Panc1 (cell line): ENCODE measurements at regions not wholly inside any gene's neighbourhood (a gene's known extent, or its start where the extent isn't known, plus 50 kb on each side); places are given as distances from the start of the nearest gene placed in this dataset.

ENCODE experiments used
- ATAC-seq: fragments of 200-7000 bp; cut with Tn5 transposase; 2 replicates; pipeline ENCODE4 v1.9.1; 2020; ENCODE audit warnings: mild to moderate bottlenecking, moderate library complexity
- BruUV-seq: library from RNA; stranded (reverse); fragments of 400-500 nt; replicated peaks from 2 replicates; lab custom pipeline; 2021; lab: Mats Ljungman, UMichigan
- CTCF ChIA-PET: fragments of 300-600 bp; sonication (Branson Sonifier 250); formaldehyde crosslinking; loops from one replicate; lab custom pipeline; 2022; ENCODE audit warnings: antibody characterized with exemption; lab: Charles Lee
- POLR2A ChIA-PET: fragments of 300-600 bp; sonication (Branson Sonifier 250); formaldehyde crosslinking; loops from one replicate; lab custom pipeline; 2022; ENCODE audit warnings: antibody characterized with exemption; lab: Charles Lee
- DNase-seq: peaks from one replicate; pipeline ENCODE4 v3.0.0-alpha.2; 2010; ENCODE audit warnings: low read depth, low spot score
- H3K27ac ChIP-seq: 2 replicates; pipeline ENCODE4 v1.5.1; 2011; ENCODE audit warnings: mild to moderate bottlenecking, low read length, inconsistent platforms
- H3K27me3 ChIP-seq: fragments of 200-500 bp; sonication (Bioruptor generic); 2 replicates; pipeline ENCODE4 v1.6.0; 2014; ENCODE audit warnings: low read length, inconsistent platforms; ENCODE audit not compliant: control insufficient read depth, insufficient read depth
- H3K36me3 ChIP-seq: fragments of 200-500 bp; sonication (Bioruptor generic); 2 replicates; pipeline ENCODE4 v1.5.1; 2014; ENCODE audit warnings: inconsistent platforms, mild to moderate bottlenecking, low read length, moderate library complexity; ENCODE audit not compliant: control insufficient read depth, insufficient read depth
- H3K4me1 ChIP-seq: 2 replicates; pipeline ENCODE4 v1.5.1; 2011; ENCODE audit warnings: inconsistent platforms, mild to moderate bottlenecking, low read length, moderate library complexity; ENCODE audit not compliant: control insufficient read depth, insufficient read depth
- H3K4me3 ChIP-seq, 2 experiments: 2 replicates each; pipeline ENCODE4 v1.5.1; 2011 to 2012; ENCODE audit warnings: low read depth in 2 of 2, low read length in 2 of 2, mild to moderate bottlenecking in 2 of 2, inconsistent platforms in 1 of 2, moderate library complexity in 1 of 2
- H3K9me3 ChIP-seq: fragments of 200-500 bp; sonication (Bioruptor generic); 2 replicates; pipeline ENCODE4 v1.5.1; 2014; ENCODE audit warnings: low read depth, mild to moderate bottlenecking, inconsistent platforms, low read length, moderate library complexity; ENCODE audit not compliant: control insufficient read depth, insufficient read depth
- POLR2AphosphoS5 ChIP-seq: IDR thresholded peaks from 2 replicates; pipeline ENCODE4 v1.6.1; 2012; ENCODE audit warnings: mild to moderate bottlenecking, low read depth, low read length, moderate library complexity
- SIN3A ChIP-seq: IDR thresholded peaks from 2 replicates; pipeline ENCODE4 v1.6.1; 2012; ENCODE audit warnings: low read depth, mild to moderate bottlenecking, low read length, moderate library complexity, borderline replicate concordance; ENCODE audit not compliant: insufficient read depth
- TCF7L2 ChIP-seq: IDR thresholded peaks from 2 replicates; pipeline ENCODE4 v1.6.1; 2011; ENCODE audit warnings: mild to moderate bottlenecking, low read depth, low read length, inconsistent platforms
- in situ Hi-C: cut with HindIII; loops from 2 replicates; pipeline ENCODE4 v1.10.0; 2016; ENCODE audit warnings: low sequenced_read_pairs, low pct_unique_long_range_greater_than_20kb
- intact Hi-C: fragments of 100-400 bp; cut with micrococcal nuclease; formaldehyde crosslinking; loops from one replicate; pipeline ENCODE4 v1.10.0; 2022; ENCODE audit not compliant: unreplicated experiment
- TF ChIP-seq, protein P1 (sequence below), 2 experiments: IDR thresholded peaks; 2 replicates each; pipeline ENCODE4 v1.6.1; 2011 to 2012; ENCODE audit warnings: low read depth in 2 of 2, control low read depth in 1 of 2, low read length in 1 of 2, mild to moderate bottlenecking in 1 of 2, moderate library complexity in 1 of 2; ENCODE audit not compliant: insufficient read depth in 1 of 2
- TF ChIP-seq, protein P2 (sequence below): fragments of 450-650 bp; IDR thresholded peaks from 2 replicates; pipeline ENCODE4 v1.5.1; 2017; ENCODE audit warnings: mild to moderate bottlenecking

DNA sequence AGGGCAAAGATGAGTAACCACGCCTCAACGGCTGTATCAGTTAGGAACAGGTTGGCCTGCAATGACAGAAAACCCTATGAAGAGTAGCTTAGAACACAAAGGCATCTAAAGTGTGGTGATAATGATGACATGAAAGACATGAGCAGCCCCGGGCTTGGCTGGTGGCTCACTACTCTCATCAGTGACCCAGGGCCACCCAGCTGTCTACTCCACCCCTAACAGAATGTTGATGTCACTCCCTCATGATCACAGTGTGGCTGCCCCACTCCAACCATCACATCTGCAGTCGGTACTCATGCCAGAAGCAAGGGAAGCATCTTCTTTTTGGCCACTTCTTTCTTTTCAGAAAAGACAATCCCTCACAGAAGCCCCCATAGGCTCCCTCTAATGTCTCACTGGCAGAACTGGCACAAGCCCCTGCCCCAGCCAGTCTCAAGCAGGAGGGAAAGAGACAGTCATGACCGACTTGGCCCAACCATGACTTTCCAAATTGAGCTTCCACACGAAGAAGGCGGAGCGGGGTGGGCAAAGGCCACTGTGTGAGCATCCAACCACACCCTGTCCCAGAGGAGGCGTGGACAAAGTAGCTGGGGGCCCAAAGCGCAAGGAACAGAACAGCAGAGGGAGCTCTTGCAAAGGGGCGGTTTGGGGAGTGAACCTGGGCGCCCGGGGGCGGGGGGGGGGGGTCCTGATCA lies 72.0 kb upstream of the IQSEC1 start:
- no peaks in the 10 kb centered on the region for H3K36me3 ChIP-seq
- in situ Hi-C loops (no loop called here), intact Hi-C loops (no loop called here)
- POLR2A ChIA-PET, result no interaction called here
- no peak overlapping the region for H3K27ac ChIP-seq
- no peaks in the 10 kb centered on the region for H3K27me3 ChIP-seq
- H3K4me1 ChIP-seq, result no peaks in the 10 kb centered on the region
- no peak overlapping the region for H3K4me3 ChIP-seq
- no peak for ATAC-seq
- no peaks in the 10 kb centered on the region for H3K9me3 ChIP-seq
- BruUV-seq, result no TSS peak
- CTCF ChIA-PET, result interaction anchor here (0.5 to 0.7 kb wide), 3 partner anchors 54 to 233 kb away, joined by 3 to 7 read pairs (median 5); no protein-coding TSS in a partner anchor
- DNase-seq, result no peak
- TF ChIP-seq POLR2AphosphoS5, result no peak
- TF ChIP-seq SIN3A, result no peak
- TF ChIP-seq, protein P1, sequence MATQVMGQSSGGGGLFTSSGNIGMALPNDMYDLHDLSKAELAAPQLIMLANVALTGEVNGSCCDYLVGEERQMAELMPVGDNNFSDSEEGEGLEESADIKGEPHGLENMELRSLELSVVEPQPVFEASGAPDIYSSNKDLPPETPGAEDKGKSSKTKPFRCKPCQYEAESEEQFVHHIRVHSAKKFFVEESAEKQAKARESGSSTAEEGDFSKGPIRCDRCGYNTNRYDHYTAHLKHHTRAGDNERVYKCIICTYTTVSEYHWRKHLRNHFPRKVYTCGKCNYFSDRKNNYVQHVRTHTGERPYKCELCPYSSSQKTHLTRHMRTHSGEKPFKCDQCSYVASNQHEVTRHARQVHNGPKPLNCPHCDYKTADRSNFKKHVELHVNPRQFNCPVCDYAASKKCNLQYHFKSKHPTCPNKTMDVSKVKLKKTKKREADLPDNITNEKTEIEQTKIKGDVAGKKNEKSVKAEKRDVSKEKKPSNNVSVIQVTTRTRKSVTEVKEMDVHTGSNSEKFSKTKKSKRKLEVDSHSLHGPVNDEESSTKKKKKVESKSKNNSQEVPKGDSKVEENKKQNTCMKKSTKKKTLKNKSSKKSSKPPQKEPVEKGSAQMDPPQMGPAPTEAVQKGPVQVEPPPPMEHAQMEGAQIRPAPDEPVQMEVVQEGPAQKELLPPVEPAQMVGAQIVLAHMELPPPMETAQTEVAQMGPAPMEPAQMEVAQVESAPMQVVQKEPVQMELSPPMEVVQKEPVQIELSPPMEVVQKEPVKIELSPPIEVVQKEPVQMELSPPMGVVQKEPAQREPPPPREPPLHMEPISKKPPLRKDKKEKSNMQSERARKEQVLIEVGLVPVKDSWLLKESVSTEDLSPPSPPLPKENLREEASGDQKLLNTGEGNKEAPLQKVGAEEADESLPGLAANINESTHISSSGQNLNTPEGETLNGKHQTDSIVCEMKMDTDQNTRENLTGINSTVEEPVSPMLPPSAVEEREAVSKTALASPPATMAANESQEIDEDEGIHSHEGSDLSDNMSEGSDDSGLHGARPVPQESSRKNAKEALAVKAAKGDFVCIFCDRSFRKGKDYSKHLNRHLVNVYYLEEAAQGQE (IDR thresholded peaks at IDR 0.05; ENCODE audit: insufficient read depth in 1 of 2, low read depth in 2 of 2, low read length in 1 of 2), result no peak
- no peak for TF ChIP-seq TCF7L2
- TF ChIP-seq, protein P2, sequence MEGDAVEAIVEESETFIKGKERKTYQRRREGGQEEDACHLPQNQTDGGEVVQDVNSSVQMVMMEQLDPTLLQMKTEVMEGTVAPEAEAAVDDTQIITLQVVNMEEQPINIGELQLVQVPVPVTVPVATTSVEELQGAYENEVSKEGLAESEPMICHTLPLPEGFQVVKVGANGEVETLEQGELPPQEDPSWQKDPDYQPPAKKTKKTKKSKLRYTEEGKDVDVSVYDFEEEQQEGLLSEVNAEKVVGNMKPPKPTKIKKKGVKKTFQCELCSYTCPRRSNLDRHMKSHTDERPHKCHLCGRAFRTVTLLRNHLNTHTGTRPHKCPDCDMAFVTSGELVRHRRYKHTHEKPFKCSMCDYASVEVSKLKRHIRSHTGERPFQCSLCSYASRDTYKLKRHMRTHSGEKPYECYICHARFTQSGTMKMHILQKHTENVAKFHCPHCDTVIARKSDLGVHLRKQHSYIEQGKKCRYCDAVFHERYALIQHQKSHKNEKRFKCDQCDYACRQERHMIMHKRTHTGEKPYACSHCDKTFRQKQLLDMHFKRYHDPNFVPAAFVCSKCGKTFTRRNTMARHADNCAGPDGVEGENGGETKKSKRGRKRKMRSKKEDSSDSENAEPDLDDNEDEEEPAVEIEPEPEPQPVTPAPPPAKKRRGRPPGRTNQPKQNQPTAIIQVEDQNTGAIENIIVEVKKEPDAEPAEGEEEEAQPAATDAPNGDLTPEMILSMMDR, result no peak; the same call in 1 of the 2 replicates

DNA sequence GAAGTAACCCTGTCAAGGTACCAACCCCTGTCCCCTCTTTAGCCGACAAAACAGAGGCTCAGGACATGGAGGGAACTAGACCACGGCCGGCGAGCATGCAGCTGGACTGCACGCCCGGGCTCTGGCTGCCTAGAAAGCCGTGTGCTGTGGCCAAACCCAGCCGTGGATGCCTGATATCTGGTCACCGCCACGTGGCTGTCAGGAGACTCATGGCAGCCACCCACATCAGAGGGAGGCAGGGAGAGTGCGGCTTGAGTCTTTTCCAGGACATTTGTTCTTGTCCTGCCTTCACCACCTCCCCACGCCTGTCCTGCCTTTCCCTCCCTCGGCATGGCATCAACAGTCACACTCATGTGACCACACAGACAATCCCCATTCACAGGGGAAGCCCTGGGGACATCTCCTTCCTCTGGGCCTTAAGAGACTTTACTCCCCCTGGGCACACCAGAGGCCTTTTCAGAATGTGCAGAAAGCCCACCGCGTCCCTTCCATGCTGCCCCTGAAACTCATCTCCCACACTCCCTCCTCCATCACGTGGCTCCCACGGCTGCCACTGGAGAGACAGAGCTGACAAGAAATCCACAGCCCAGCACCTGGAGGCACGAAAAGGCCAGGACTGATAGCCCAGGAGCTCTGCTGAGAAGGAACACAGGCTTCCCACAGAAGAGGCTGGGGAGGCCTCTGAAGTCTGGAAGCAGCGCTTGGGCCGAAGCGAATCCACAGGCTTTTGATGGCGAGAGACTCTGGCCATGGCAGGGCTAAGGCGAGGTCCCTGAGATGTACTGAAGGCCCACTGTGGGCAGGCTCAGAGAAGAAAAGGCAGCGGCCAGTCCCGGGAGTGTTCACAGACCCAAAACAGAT lies 71.2 kb upstream of the IQSEC1 start:
- BruUV-seq, result no TSS peak
- CTCF ChIA-PET, result no interaction called here
- no peak for DNase-seq
- H3K36me3 ChIP-seq, result no peaks in the 10 kb centered on the region
- H3K9me3 ChIP-seq, result no peaks in the 10 kb centered on the region
- H3K27me3 ChIP-seq, result no peaks in the 10 kb centered on the region
- in situ Hi-C loops, result no loop called here
- TF ChIP-seq SIN3A, result no peak
- TF ChIP-seq, protein P1 (IDR thresholded peaks at IDR 0.05; ENCODE audit: insufficient read depth in 1 of 2, low read depth in 2 of 2, low read length in 1 of 2), result no peak
- TF ChIP-seq, protein P2, result no peak
- TF ChIP-seq POLR2AphosphoS5, result no peak
- no peak for TF ChIP-seq TCF7L2
- POLR2A ChIA-PET, result no interaction called here
- H3K27ac ChIP-seq, result no peak overlapping the region
- no peaks in the 10 kb centered on the region for H3K4me1 ChIP-seq
- H3K4me3 ChIP-seq, result no peak overlapping the region
- ATAC-seq, result no peak
- intact Hi-C loops, result no loop called here
